Spleen (tissue), 11 donors: ENCODE measurements at regions not wholly inside any gene's neighbourhood (a gene's known extent, or its start where the extent isn't known, plus 50 kb on each side); places are given as distances from the start of the nearest gene placed in this dataset.

Experiments used
- DNase-seq: peaks from one replicate; pipeline ENCODE4 v3.0.0-alpha.2; 2020
- H3K27ac ChIP-seq, 8 donors: fragments of 200-600 bp; sonication (generic) in 7 of 8; 1 replicate in 4 of 8; 2 replicates in 4 of 8; pipeline versions ENCODE4 v1.5.0 to v1.8.0; 2016 to 2021; ENCODE audit warnings: inconsistent platforms in 4 of 8, mild to moderate bottlenecking in 4 of 8, moderate library complexity in 1 of 8
- H3K27me3 ChIP-seq, 7 donors: fragments of 200-600 bp; sonication (generic) in 6 of 7; replicated peaks in 1 of 7; 1 replicate in 4 of 7; 2 replicates in 3 of 7; pipeline versions ENCODE4 v1.5.0 to v1.8.0; 2016 to 2021; ENCODE audit warnings: inconsistent platforms in 3 of 7, mild to moderate bottlenecking in 1 of 7
- H3K36me3 ChIP-seq, 6 donors: fragments of 200-600 bp; sonication (generic) in 5 of 6; 1 replicate in 4 of 6; 2 replicates in 2 of 6; pipeline versions ENCODE4 v1.5.0 to v1.8.0; 2016 to 2021; ENCODE audit warnings: inconsistent platforms in 2 of 6
- H3K4me1 ChIP-seq, 6 donors: fragments of 200-600 bp; sonication (generic) in 5 of 6; 1 replicate in 3 of 6; 2 replicates in 3 of 6; pipeline versions ENCODE4 v1.5.0 to v1.8.0; 2016 to 2021; ENCODE audit warnings: inconsistent platforms in 3 of 6
- H3K4me3 ChIP-seq, 8 donors: fragments of 200-600 bp; sonication (generic) in 7 of 8; 1 replicate in 4 of 8; 2 replicates in 4 of 8; pipeline versions ENCODE4 v1.5.0 to v1.8.0; 2016 to 2021; ENCODE audit warnings: inconsistent platforms in 4 of 8, mild to moderate bottlenecking in 4 of 8, moderate library complexity in 2 of 8
- H3K9me3 ChIP-seq, 8 donors: fragments of 200-600 bp; sonication (generic) in 7 of 8; 1 replicate in 4 of 8; 2 replicates in 4 of 8; pipeline versions ENCODE4 v1.5.0 to v1.8.0; 2016 to 2021; ENCODE audit warnings: inconsistent platforms in 4 of 8
- CTCF ChIP-seq, 11 experiments: fragments of 200-600 bp in 7 of 11; fragments of 450-650 bp in 4 of 11; sonication (generic) in 4 of 11; IDR thresholded peaks in 8 of 11; conservative IDR thresholded peaks in 3 of 11; 1 replicate in 7 of 11; 2 replicates in 4 of 11; pipeline versions ENCODE4 v1.4.0 to v1.8.0; 2016 to 2021; ENCODE audit warnings: antibody characterized with exemption in 11 of 11, inconsistent platforms in 4 of 11, mild to moderate bottlenecking in 1 of 11
- POLR2A ChIP-seq, 3 donors: fragments of 450-650 bp; IDR thresholded peaks; one replicate each; pipeline ENCODE4 v1.5.1; 2017; ENCODE audit warnings: antibody characterized with exemption in 3 of 3, mild to moderate bottlenecking in 1 of 3
- POLR2AphosphoS5 ChIP-seq, 3 donors: sonication (generic); formaldehyde crosslinking; IDR thresholded peaks; one replicate each; pipeline ENCODE4 v1.5.1; 2017; ENCODE audit warnings: antibody characterized with exemption in 3 of 3
- WGBS, 5 donors: extraction: QIAGEN DNeasy Blood & Tissue Kit in 3 of 5; methylation state at CpG; one replicate each; pipeline versions ENCODE4 v1.1.5 to v1.1.7; 2013 to 2018; 5-methylcytosine and 5-hydroxymethylcytosine counted together
- intact Hi-C: fragments of 100-400 bp; cut with DNase I; formaldehyde crosslinking; loops from one replicate; pipeline ENCODE4 v1.15.0; 2023; ENCODE audit warnings: low total_unique reads
- donor health status: healthy with polysubstance abuse.
- donor health status: DM: no; HTN: no; CAD: no; lungs with moderate emphysema.
- donor health status: DM: no; HTN: no; CAD: no.
- donor health status: Bipolar disorder and iron deficiency.
- donor health status: healthy.
- donor health status: DM: no; HTN: no; CAD: no.
- donor health status: DM: yes; HTN: yes; CAD: no.

- no peak overlapping the region for H3K27ac ChIP-seq
- no peaks in the 10 kb centered on the region for H3K27me3 ChIP-seq
- WGBS, 5 donors: 80 to 90% (median 85%) methylated on average over 2 of the region's 2 CpGs
- TF ChIP-seq POLR2A (IDR thresholded peaks at IDR 0.05): no peak
- no peak for TF ChIP-seq POLR2AphosphoS5 (IDR thresholded peaks at IDR 0.05)
- TF ChIP-seq CTCF (IDR thresholded peaks at IDR 0.05 in 8 of 11, conservative IDR thresholded peaks at IDR 0.05 in 3 of 11): no peak
- intact Hi-C loops: no loop called here
- H3K9me3 ChIP-seq: no peaks in the 10 kb centered on the region
- no peak for DNase-seq
- no peaks in the 10 kb centered on the region for H3K4me1 ChIP-seq
- H3K4me3 ChIP-seq: no peak overlapping the region
- H3K36me3 ChIP-seq: no peaks in the 10 kb centered on the region
Observed at GRCh38 chr15:47516558-47516957, 200.7 kb upstream of the SEMA6D start.

- Histone ChIP-seq H3K4me1 (no peaks in the 10 kb centered on the region), H3K9me3 (no peaks in the 10 kb centered on the region), H3K27me3 (no peaks in the 10 kb centered on the region), H3K36me3 (no peaks in the 10 kb centered on the region), H3K4me3 (no peak overlapping the region), H3K27ac (no peak overlapping the region)
- no peak for TF ChIP-seq POLR2A (IDR thresholded peaks at IDR 0.05)
- no peak for TF ChIP-seq CTCF (IDR thresholded peaks at IDR 0.05 in 8 of 11, conservative IDR thresholded peaks at IDR 0.05 in 3 of 11)
- TF ChIP-seq POLR2AphosphoS5 (IDR thresholded peaks at IDR 0.05): no peak
- WGBS, 5 donors: 67 to 79% (median 75%) methylated on average over 1 of the region's 1 CpG
- intact Hi-C loops: no loop called here
- DNase-seq: no peak
Observed at GRCh38 chr15:47516972-47517371, 200.3 kb upstream of the SEMA6D start.

GRCh38 chr15:47517737-47518136 lies 199.6 kb upstream of the SEMA6D start:
- Histone ChIP-seq H3K27ac (no peak overlapping the region), H3K36me3 (no peaks in the 10 kb centered on the region), H3K27me3 (no peaks in the 10 kb centered on the region), H3K4me1 (no peaks in the 10 kb centered on the region), H3K9me3 (no peaks in the 10 kb centered on the region), H3K4me3 (no peak overlapping the region)
- WGBS, 5 donors: 19 to 65% (median 41%) methylated on average over 1 of the region's 1 CpG
- intact Hi-C loops: no loop called here
- no peak for TF ChIP-seq POLR2AphosphoS5 (IDR thresholded peaks at IDR 0.05)
- TF ChIP-seq CTCF (IDR thresholded peaks at IDR 0.05 in 8 of 11, conservative IDR thresholded peaks at IDR 0.05 in 3 of 11): no peak
- TF ChIP-seq POLR2A (IDR thresholded peaks at IDR 0.05): no peak
- DNase-seq: no peak

- Histone ChIP-seq H3K36me3 (no peaks in the 10 kb centered on the region), H3K27ac (no peak overlapping the region), H3K9me3 (no peaks in the 10 kb centered on the region), H3K4me3 (no peak overlapping the region), H3K4me1 (peaks cover 0 to 10% (median 0%) of the 10 kb centered on the region in 6 donors), H3K27me3 (no peaks in the 10 kb centered on the region)
- TF ChIP-seq POLR2A (IDR thresholded peaks at IDR 0.05): no peak
- no peak for TF ChIP-seq CTCF (IDR thresholded peaks at IDR 0.05 in 8 of 11, conservative IDR thresholded peaks at IDR 0.05 in 3 of 11)
- no peak for TF ChIP-seq POLR2AphosphoS5 (IDR thresholded peaks at IDR 0.05)
- WGBS, 5 donors: 53 to 63% (median 54%) methylated on average over 12 of the region's 12 CpGs
- intact Hi-C loops: no loop called here
- no peak for DNase-seq
Observed at GRCh38 chr15:47523681-47524475, 193.4 kb upstream of the SEMA6D start.
